ENCODE measurements at regions not wholly inside any gene's neighbourhood (a gene's known extent, or its start where the extent isn't known, plus 50 kb on each side); places are given as distances from the start of the nearest gene placed in this dataset.

DNA sequence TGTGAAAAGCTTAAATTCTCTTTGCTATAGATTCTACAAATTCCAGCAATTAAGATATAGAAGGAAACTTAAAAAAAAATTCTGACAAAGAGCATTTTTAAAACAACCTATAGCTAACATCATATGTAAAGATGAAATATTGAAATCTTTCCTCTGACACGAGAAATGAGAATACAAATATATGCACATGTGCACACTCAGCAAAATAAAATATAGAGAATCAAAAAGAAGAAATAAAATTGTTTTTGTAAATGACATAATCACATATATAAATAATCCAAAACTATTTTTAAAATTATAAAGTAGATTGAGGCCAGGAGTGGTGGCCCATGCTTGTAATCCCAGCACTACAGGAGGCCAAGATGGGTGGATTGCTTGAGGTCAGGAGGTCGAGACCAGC, 265.1 kb downstream of the IRX2 start:
- no peak for DNase-seq

DNA sequence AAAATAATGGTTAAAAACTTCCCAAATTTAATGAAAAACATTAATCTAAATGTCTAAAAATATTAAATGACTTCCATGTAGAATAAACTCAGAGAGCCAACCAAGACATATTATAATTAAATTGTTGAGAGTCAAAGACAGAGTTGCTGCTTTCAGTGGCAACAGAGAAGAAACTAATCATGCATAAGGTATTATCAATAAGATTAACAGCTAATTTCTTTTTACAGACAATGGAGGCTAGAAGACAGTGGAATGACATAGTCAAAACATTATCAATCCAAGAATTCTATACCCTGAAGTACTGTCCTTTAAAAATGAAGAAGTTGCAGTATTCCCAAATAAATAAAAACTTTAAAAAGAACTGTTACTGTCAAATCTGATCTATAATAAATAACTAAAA, 268.7 kb downstream of the IRX2 start:
- DNase-seq: no peak

DNA sequence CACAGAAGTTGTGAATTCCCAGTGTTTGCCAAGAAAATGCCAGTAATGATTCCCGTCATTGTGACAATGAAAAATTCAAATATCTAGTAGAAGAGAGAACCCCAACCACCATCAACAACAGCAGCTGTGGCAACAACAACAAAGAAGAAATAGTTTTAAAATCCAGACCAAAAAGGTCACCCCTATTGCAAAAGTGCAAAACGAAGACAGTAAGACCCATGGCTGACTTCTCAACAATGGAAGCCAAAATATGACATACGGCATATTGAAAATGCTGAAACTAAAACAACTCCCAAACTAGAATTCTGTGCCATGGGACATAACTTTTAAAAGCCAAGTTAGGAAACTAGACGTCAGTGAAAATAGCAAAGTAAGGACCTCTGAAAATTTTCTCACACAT, 270.6 kb downstream of the IRX2 start:
- DNase-seq: no peak

DNA sequence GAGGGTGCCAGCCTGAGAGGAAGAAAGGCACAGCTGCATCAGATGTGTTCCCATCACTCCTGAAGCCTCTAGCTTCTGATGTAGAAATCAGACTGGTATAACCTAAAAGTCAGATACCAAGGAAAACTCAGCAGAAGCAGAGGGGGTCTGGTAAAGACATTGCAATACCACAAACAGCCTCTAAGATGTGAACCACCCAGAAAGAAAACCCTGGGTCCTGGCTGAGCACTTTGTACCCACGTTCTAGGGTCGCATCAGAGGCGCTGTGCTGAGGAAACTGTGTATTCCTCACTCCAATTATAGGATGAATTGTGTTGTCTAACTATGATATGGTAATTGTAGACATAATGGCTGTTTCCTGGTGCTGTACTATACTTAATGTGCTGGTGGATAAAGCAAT, 275.6 kb downstream of the IRX2 start:
- no peak for DNase-seq

DNA sequence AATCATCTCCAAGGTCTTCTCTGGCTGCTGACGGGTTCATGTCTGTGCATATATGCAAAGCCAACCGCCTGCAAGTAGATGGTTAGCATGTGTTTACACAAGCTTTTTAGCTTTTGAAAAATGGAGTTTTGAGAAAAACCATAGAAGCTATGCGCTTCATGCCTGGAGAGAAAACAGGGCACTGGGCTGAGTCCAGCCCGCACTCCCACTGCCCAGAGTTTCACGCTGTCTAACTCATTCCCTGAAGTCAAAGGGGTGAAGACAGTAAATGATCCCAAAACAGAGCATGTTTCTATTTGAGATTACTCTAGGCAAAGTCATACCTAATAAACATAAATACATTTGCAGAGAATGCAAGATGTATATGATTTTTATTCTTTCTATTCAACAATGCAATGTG, 278.8 kb downstream of the IRX2 start:
- DNase-seq: no peak

DNA sequence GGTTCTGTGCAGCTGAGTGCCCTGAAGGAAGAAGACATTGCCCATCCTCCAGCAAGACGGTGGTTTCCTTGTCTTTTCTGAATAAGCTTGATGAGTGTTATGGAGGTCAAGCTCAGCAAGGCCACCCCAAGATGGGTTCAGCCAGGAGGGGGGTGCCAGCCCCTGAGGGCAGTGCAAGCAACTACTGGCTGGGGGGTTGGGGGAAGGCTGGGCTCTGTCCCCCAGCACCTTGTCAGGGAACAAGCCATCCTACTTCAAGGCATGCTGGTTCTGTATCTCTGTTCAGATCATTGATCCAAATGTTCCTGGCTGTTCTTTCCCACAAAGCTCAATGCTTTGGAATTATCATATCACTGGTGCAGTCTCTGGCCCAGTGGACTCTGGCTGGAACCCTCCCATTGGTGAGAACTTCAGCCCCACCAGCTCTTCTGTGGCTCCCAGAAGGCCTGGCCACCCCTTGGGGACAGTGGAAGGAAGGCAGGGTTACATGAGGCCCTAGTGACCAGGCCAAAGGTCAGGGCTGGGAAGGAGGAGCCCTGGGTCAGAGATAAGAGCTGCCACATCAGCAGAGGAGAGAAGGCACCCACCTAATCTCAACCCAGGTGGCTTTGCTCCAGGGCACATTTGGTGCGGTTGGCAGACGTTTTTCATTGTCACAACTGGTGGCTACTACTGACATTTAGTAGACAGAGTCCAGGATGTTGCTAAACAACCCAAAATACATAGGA, 280.2 kb downstream of the IRX2 start:
- no peak for DNase-seq

DNA sequence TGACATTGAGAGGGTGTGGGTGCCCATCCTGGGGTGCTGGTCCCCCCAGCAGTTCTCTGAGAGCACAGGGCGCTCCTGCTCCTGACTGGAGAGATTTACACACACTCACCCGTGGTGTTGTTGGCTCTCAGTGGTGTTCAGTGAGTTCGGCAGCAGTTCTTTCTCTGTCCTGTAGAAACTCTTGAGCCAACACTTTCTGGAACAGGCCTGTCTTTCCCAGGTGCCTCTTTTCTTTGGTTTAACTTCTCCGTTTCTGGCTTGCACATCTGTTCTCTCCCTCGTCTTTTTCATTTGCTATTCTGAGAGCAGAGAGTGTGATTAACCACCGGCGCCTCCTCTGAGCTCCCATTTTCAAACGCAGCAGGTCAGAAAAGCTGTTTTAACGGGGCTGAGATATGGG, 284.5 kb downstream of the IRX2 start:
- no peak for DNase-seq

DNA sequence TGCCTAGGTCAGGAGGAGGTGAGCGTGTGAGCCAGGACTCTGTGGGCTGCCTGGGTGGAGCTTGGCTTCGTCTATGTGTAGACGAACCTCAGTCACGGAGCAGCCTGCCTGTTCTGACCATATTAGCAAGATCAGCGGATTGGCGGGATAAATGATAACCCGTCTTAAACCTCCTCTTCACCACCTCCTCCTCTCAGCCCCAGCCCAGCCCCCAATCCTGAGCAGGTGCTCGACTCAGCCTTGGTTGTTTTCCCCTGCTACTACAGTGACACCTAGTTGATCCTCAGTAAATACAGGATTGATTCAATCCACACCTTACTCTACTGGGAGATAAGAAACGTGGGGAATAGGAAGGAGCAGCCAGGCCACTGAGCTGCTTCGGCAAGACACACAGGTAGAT, 286.1 kb downstream of the IRX2 start:
- DNase-seq: no peak

DNA sequence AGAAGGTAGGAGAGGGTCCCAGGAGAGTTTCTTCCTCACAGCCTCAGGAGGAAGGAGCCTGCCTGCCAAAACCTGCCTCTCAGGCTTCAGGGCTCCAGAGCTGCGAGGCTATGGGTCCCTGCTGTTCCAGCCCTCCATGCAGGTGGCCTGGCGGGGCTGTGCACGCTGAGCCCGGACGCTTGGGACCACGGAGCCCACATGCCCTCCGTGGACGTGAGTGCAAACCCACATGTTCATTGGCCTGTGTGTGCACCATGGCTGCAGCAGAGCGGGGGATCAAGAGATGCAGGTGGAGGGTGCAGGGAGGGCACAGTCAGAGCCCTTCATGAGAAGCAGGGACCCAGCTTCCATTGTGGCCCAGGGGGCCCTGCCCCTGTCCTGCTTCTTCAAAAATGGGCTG, 287.3 kb downstream of the IRX2 start:
- DNase-seq: no peak

DNA sequence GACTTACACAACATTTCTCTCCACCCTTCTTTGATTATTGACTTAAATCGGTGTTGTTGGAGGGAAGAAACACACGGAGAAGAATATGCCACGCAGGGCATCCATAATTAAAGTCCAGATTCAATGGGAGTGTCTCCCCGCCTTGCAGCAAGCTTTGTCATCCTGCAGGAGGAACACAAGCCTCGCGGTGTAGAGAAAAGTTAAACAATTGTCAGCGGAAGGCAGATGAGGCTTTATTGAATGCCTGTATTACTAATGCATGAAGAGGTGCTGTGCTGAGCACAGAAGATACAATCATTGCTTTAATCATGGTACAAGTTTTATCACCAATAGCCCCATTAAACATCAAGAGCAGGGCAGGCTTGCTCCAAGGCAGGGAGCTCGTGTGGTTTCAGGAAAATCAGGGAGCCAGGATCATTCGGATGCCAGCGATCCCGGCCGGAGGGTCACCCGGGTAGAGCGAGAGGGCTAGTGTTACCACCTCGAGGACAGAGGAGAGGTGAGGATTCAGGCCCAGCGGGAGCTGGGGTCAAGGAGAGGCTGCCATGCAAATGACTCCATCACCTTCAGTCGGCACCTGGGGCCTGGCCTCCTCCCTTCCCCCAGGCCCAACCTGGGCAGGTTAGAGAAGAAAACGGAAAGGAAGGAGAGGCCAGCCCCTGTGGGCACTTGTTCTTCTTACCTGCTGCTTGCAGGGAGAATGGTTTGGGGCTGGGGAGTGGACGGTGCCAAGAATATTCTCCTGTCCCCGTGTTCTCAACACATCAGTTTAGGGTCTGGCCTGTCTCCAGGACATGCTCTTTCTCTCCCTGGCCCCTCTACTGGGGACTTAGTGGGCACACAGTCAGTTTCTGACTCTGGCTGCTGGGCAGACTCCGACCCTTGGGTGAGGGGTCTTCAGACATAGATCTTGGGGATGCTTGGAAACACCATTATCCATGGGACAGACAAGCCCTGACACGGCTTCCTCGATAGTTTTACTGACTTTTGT, 289.5 kb downstream of the IRX2 start:
- DNase-seq: no peak

DNA sequence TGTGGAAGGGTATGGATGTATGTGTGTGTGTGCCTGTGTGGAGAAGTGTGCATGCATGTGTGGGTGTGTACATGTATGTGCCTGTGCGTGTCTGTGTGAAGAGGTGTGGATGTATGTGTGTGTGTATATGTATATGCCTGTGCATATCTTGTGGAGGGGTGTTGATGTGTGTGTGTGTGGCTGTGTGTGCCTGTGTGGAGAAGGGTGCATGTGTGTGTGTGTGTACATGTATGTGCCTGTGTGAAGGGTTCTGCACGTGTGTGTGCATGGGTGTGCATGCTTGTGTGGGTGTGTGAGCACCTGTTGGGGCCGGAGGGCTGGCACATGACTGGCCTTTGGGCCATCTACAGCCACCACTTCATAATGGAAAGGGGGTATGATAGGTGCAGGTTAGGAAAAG, 291.4 kb downstream of the IRX2 start:
- DNase-seq: no peak

DNA sequence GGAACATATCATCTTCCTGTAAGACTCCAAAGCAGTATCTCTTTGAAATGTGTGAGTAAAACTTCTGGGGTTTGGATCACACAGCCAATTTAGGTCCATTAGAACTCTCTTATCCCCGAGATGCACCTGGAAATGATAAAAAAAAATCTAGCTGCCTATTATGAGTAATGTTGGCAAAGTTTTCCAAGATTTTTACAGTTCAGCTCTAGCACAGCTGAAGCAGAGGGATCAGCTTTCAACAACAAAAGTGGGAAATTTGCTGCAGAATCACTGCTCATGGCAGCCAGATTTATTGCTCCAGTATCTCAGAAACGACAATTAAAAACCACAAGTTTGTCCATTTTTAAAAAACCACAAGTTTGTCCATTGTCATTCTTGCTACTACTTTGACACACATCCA, 292.2 kb downstream of the IRX2 start:
- DNase-seq: no peak

DNA sequence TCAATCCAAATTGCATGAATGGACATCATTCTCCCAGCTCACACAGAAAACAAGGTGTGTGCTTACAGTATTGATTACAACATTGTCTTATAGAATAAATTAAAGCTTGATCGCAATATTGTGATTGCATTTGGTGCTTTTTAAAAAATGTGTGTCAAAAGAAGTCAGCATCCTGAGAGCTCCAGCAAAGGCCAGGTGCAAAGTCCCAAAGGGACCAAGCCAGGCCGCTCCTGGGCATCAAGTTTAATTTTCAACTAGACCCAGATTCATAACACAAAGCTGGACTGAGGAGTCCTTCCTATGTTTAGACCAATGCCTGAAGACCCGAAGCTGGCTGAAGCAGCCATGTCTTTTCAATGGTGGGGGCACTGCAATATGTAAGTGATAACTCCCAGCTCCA, 295.6 kb downstream of the IRX2 start:
- DNase-seq: no peak

DNA sequence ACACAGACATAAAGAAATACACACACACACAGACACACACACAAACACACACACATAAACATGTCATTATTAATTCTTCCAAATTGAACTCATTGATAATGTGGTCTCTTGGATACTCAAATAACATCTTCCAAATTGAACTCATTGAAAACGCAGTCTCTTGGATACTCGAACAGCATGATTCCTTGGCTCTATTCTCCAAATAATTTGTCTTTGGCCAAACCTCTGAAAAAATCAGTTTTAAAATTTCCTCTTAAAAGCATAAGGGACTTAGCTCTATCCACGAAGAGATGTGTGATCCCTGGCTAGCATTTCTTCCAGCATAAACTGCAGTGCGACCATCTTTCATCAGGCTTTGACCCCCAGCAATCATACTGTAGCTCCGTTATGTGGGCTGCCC, 296.6 kb downstream of the IRX2 start:
- no peak for DNase-seq

DNA sequence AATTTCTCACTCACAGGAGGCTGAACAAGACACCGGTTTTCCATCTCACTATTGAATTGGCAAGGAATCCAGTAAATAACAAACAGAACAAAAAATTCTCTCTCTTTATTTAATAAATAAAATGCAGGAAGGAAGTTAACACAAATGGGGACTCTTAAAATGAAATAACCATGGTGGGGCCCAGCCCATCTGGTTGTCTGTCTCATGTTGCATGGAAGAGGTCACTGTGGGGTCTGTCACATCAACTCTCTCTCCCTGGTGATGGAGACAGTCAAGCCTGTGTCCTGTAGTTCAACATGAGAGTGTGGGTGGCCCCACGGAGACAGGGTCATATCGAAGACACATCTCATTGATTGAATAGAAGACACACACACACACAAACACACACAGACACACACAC, 297.7 kb downstream of the IRX2 start:
- no peak for DNase-seq

DNA sequence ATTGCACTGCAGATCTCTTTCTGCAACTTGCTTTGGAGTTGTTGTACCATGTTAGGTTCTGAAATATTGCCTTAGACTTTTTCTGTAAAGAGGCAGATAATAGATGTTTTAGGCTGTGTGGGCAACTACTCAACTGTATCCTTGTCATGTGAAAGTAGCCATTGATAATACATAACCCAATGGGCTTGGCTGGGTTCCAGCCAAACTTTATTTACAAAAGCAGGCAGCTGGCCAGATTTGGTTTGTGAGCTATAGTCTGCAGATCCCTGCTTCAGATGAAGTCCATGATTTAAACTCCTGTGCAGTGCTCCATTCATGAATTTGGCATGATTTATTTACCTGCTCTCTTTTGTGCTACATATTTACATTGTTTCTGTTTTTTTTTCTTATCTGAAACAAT, 300.4 kb downstream of the IRX2 start:
- DNase-seq: no peak

DNA sequence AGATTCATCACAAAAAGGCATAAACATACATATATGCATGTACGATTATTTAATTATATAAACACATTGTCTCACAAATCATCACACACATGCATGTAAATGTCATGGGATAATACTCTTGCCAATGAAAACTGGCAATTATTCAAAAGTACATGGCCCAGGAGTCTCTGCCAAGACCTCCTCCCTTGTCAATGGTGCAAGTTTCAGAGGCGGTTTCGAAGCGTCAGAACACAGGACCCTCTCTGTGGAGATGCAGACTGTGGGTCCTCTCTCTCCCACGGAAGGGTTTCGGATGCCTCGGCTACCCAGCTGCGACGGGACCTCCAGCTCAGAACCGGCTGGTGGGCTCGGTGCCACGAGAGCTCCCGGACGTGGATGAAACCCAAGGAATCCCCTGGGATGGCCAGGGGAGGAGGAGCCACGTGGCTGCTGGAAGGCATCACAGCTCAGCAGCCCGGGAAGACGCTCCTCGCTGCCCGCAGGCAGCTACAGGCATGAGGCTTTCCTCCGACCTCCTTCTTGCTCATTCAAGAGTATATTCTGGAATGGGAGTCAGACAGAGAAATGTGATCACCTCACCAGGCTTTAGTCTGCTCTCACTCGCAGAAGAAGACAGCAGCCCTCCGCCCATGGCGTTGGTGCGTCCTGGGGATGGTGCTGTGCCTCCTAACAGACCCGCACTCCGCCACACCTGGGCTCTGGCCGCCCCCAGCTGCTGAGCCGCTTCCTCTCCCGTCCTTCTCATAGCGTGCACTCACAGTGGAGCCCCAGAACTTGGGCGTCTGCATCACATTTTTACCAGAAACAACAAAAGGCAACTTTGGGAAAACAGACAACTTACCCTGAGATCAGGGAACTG, 308.8 kb downstream of the IRX2 start:
- no peak for DNase-seq

DNA sequence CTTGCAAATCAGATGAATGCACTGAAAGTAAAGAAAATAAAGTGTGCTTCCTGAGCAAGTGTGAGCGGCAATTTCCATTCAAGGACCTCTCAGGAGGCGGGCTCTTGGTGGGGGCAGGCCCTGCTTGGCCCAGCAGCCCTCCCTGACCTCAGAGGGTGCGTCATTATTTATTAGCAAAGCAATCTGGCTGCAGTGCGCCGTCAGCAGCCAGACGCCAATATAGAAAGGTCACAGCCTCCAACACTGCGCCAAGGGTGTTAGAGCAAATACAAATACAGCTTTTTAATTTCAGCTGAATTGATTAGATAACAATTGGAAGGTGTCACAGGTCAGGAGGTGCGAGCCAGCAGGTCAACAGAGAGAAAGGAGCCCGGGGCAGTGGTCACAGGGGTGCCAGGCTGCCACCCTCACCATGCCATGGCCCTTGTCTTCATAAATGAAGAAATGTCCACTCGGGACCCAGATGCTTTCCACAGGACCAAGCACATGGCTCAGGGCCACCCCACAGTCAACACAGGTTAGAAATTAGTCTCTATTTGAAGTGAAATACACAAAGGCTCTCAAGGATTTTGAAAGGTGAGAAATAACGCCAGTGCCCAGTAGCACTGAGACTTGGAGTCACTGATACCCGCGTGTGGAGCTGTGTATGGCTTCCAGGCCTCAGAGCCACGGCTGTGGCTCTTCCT, 309.8 kb downstream of the IRX2 start:
- DNase-seq: no peak

DNA sequence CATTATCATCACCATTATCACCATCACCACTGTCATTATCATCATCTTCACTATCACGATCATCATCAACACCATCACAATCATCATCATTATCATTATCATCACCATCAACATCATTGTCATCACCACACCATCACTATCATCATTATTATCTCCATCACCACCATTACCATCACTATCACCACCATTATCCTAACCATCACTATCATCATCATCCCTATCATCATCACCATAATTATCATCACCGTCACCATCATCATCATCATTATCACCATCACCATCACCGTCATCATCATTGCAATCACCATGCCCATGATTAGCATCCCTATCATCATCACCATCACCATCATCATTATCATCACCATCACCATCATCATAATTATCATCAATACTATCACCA, 311.9 kb downstream of the IRX2 start:
- DNase-seq: no peak

DNA sequence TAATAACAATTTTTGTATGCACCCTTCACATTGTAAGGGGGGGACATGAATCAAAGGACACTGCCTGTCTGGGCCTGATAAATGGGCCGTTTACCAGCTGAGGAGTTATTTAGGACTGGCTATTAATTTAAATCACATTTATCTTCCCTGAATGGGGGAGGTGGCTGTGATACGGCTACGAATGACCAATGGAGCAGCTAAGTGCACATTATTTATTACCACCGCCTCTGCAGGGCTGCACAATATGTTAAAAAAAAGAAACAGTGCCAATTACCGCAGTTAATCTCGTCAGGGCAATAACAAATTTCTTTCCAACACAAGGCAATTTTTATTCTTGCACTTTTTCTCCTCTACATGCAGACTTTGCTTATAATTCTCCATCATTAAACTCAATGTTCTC, 318.4 kb downstream of the IRX2 start:
- no peak for DNase-seq

DNA sequence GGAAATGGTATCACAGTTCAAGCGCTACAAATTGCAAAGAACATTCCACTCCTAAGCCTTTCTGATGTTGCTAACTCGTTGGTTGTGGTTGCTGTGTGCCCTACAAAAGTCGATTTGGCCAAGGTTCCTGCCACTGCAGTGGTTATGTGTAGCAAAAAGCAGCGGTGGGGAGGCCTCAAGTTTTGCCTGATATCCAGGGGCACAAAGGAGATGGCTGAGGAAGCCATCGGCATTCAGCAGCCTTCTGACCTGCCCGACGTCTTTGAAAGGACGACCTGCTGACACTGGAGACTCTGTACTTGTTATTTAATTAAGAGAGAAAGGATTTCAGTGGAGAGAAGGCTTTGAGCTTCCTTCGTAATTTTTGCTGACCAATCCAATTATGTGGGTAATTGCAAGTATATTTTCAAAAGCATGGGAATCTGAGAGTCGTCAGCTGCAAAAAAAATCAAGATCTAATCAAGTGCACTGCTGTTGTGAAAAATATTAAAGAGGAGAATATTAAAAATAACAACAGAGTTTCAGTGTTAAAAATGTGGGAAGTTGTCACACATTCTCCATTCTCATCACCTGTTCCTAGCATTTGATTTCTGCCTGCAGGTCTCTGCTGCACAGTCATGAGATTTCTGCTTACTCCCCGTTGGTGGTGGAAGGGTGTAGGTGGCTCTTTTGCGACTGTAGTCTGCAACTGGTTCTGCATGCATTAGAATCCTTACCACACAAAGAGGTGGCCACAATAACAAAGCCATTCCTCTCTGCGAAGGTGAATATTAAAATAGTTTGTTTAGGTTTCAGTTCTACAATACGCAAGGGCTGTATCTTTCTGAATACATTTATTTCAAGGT, 319.2 kb downstream of the IRX2 start:
- no peak for DNase-seq

DNA sequence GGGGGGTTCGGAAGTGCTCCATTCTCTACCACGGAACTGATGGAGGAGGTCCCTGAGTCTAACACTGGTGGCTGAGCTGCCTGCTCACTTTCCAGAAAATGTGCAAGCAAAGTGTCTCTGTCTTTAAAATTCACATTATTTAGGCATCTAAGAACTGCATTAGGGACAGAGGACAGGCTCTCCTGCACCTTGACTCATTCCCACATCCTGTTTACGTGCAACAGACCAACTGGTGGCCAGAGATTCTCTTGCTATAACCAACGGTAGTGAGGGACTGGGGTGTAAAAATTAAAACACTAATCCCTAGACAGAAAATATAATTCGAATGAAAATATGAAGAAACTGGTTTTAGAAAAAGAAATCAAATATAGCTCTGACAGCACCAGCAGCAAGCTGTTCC, 320.9 kb downstream of the IRX2 start:
- DNase-seq: no peak

Data from activated CD4-positive, CD25-positive, alpha-beta regulatory T cell (primary cell).